Peyer's patch (tissue), 4 donors: ENCODE measurements at regions not wholly inside any gene's neighbourhood (a gene's known extent, or its start where the extent isn't known, plus 50 kb on each side); places are given as distances from the start of the nearest gene placed in this dataset.

ENCODE experiments used
- POLR2A ChIP-seq, 2 donors: fragments of 450-650 bp; IDR thresholded peaks; one replicate each; pipeline ENCODE4 v1.5.1; 2017; ENCODE audit warnings: antibody characterized with exemption in 2 of 2, mild to moderate bottlenecking in 2 of 2, moderate library complexity in 2 of 2
- TF ChIP-seq, protein P1 (sequence below), 6 experiments: fragments of 450-650 bp in 4 of 6; fragments of 200-600 bp in 2 of 6; sonication (generic) in 1 of 6; IDR thresholded peaks; one replicate each; pipeline ENCODE4 v1.5.1; 2017 to 2019; ENCODE audit warnings: antibody characterized with exemption in 6 of 6, mild to moderate bottlenecking in 3 of 6, moderate library complexity in 1 of 6

DNA sequence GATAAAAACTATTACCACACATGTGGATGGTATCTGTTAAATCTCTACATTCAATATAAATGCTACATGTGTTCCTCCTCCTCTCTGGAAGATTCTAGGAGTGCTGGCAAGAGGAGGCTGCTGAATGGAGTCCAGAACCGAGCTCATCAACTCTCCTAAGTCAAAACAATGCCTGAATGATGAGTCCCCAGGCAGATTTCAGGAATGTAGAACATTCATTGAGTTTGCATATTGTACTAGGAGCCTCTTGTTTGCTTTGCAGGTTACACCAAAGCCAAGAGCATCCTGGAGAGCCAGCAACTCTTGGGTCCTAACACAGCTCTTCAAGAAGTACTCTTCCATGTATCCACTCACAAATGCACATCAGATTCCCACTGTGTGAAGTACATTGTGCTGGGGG, 117.6 kb upstream of the UST start:
- TF ChIP-seq, protein P1, sequence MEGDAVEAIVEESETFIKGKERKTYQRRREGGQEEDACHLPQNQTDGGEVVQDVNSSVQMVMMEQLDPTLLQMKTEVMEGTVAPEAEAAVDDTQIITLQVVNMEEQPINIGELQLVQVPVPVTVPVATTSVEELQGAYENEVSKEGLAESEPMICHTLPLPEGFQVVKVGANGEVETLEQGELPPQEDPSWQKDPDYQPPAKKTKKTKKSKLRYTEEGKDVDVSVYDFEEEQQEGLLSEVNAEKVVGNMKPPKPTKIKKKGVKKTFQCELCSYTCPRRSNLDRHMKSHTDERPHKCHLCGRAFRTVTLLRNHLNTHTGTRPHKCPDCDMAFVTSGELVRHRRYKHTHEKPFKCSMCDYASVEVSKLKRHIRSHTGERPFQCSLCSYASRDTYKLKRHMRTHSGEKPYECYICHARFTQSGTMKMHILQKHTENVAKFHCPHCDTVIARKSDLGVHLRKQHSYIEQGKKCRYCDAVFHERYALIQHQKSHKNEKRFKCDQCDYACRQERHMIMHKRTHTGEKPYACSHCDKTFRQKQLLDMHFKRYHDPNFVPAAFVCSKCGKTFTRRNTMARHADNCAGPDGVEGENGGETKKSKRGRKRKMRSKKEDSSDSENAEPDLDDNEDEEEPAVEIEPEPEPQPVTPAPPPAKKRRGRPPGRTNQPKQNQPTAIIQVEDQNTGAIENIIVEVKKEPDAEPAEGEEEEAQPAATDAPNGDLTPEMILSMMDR (IDR thresholded peaks at IDR 0.05), result no peak
- no peak for TF ChIP-seq POLR2A (IDR thresholded peaks at IDR 0.05)
